WERI-Rb-1 (cell line): ENCODE measurements at regions not wholly inside any gene's neighbourhood (a gene's known extent, or its start where the extent isn't known, plus 50 kb on each side); places are given as distances from the start of the nearest gene placed in this dataset.
"Not testable (repeated sequence)": the region's sequence is repeated elsewhere in the genome, so short reads cannot be mapped to it uniquely, and the experiment has no call there.

Experiments used
- DNase-seq: peaks from one replicate; pipeline ENCODE4 v3.0.0-alpha.2; 2020
- H3K27ac ChIP-seq: fragments of 250-450 bp; sonication (Bioruptor Pico); 2 replicates; pipeline ENCODE4 v1.5.1; 2020; ENCODE audit warnings: mild to moderate bottlenecking, moderate library complexity
- H3K27me3 ChIP-seq: fragments of 250-450 bp; sonication (Bioruptor Pico); 2 replicates; pipeline ENCODE4 v1.5.1; 2021; ENCODE audit warnings: mild to moderate bottlenecking, low read depth, moderate library complexity; ENCODE audit not compliant: insufficient read depth, severe bottlenecking
- H3K36me3 ChIP-seq: fragments of 250-450 bp; sonication (Bioruptor Pico); 2 replicates; pipeline ENCODE4 v1.5.1; 2020; ENCODE audit warnings: mild to moderate bottlenecking, moderate library complexity
- H3K4me3 ChIP-seq: 2 replicates; pipeline ENCODE4 v1.5.1; 2011; ENCODE audit warnings: low read depth, mild to moderate bottlenecking, control low read depth, low read length
- H3K9me3 ChIP-seq: fragments of 250-450 bp; sonication (Bioruptor Pico); 2 replicates; pipeline ENCODE4 v1.5.1; 2021; ENCODE audit warnings: mild to moderate bottlenecking, moderate library complexity; ENCODE audit not compliant: severe bottlenecking
- TF ChIP-seq, protein P1 (sequence below): IDR thresholded peaks from 2 replicates; pipeline ENCODE4 v1.5.1; 2011; ENCODE audit warnings: low read depth, mild to moderate bottlenecking, control low read depth, inconsistent platforms, low read length

DNA sequence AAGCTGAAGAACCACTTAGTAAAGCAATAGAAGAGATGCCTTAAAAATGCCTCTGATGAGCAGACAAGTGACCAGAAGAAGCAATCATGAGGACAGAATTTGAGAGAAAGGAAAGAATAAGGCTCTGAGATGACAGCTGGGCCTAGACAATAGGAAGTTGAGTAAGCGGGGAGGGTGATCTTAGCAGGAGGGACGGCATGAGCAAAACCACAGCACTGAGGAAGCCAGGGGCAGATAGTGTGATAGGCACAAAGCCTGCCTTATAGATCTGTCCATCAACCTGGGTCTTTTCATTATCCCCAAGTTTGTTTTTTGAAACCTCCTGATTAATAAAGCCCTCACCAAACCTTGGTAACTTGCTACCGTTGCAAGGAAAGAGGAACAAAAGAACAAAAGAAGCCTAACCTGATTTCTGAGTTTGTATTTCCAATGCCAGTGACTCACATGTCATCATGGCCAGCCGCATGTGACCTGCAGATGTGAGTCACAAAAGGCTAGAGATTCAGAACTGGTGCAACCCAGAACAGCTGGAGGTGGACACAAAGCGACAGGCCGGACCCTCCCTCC lies 55.7 kb upstream of the PPARGC1A start:
- Histone ChIP-seq H3K27ac (no peak overlapping the region), H3K36me3 (no peaks in the 10 kb centered on the region), H3K27me3 (no peaks in the 10 kb centered on the region), H3K9me3 (no peaks in the 10 kb centered on the region), H3K4me3 (no peak overlapping the region)
- TF ChIP-seq, protein P1, sequence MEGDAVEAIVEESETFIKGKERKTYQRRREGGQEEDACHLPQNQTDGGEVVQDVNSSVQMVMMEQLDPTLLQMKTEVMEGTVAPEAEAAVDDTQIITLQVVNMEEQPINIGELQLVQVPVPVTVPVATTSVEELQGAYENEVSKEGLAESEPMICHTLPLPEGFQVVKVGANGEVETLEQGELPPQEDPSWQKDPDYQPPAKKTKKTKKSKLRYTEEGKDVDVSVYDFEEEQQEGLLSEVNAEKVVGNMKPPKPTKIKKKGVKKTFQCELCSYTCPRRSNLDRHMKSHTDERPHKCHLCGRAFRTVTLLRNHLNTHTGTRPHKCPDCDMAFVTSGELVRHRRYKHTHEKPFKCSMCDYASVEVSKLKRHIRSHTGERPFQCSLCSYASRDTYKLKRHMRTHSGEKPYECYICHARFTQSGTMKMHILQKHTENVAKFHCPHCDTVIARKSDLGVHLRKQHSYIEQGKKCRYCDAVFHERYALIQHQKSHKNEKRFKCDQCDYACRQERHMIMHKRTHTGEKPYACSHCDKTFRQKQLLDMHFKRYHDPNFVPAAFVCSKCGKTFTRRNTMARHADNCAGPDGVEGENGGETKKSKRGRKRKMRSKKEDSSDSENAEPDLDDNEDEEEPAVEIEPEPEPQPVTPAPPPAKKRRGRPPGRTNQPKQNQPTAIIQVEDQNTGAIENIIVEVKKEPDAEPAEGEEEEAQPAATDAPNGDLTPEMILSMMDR = no peak
- DNase-seq = no peak

- H3K9me3 ChIP-seq, H3K4me3 ChIP-seq, H3K27me3 ChIP-seq, H3K36me3 ChIP-seq, DNase-seq, H3K27ac ChIP-seq: not testable (repeated sequence)
Observed at GRCh38 chr4:23944556-23944955, 54.7 kb upstream of the PPARGC1A start.

DNA sequence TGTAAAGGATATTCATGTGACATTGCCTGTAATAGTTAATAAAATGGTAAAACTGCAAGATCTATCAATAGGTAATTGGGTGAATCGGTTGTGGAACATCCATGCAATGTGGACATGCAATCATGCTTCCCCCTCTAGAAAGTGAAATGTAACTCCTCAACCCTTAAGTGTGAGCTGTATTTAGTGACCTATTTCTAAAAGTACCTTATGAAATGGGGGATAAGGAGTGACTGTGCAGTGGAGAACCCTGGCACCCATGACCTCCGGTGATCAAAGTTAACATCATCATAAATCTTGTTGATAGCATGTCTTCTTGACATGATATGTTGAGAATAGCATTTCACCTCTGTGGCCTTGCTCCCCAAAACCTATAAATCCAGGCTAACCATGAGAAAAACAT lies 53.6 kb upstream of the PPARGC1A start:
- no peak for DNase-seq
- TF ChIP-seq, protein P1 = no peak
- no peak overlapping the region for H3K4me3 ChIP-seq
- no peak overlapping the region for H3K27ac ChIP-seq
- no peaks in the 10 kb centered on the region for H3K36me3 ChIP-seq
- H3K9me3 ChIP-seq = no peaks in the 10 kb centered on the region
- H3K27me3 ChIP-seq = no peaks in the 10 kb centered on the region

GRCh38 chr4:23942471-23942870 lies 52.6 kb upstream of the PPARGC1A start:
- Histone ChIP-seq H3K27ac (no peak overlapping the region), H3K9me3 (no peaks in the 10 kb centered on the region), H3K36me3 (no peaks in the 10 kb centered on the region), H3K27me3 (no peaks in the 10 kb centered on the region), H3K4me3 (no peak overlapping the region)
- DNase-seq = no peak
- TF ChIP-seq, protein P1 = no peak
